ENCODE measurements at regions not wholly inside any gene's neighbourhood (a gene's known extent, or its start where the extent isn't known, plus 50 kb on each side); places are given as distances from the start of the nearest gene placed in this dataset.

DNA sequence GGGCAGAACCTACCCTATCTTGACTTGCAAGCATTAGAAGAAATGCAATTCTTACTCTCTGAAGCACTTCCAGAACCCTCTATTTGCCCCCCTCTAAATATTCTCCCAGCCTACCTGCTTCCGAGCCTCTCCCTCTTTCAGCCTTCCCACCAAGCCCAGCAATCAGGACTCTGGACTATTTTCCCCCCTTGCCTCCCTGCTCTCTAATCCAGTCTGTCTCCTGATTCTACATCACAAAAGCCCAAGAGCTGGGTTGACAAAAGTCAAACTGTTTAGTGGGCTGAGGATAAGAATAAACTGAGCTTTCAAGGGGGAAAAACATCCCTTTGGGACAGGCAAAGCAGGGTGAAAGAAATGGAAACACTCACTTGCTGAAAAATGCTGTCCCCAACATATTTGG, 123.2 kb upstream of the KIF2A start:
- TF ChIP-seq, protein P1, sequence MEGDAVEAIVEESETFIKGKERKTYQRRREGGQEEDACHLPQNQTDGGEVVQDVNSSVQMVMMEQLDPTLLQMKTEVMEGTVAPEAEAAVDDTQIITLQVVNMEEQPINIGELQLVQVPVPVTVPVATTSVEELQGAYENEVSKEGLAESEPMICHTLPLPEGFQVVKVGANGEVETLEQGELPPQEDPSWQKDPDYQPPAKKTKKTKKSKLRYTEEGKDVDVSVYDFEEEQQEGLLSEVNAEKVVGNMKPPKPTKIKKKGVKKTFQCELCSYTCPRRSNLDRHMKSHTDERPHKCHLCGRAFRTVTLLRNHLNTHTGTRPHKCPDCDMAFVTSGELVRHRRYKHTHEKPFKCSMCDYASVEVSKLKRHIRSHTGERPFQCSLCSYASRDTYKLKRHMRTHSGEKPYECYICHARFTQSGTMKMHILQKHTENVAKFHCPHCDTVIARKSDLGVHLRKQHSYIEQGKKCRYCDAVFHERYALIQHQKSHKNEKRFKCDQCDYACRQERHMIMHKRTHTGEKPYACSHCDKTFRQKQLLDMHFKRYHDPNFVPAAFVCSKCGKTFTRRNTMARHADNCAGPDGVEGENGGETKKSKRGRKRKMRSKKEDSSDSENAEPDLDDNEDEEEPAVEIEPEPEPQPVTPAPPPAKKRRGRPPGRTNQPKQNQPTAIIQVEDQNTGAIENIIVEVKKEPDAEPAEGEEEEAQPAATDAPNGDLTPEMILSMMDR (IDR thresholded peaks at IDR 0.05): no peak
- TF ChIP-seq POLR2A (IDR thresholded peaks at IDR 0.05): no peak

Measured in testis (tissue), 2 donors.